ENCODE measurements at regions not wholly inside any gene's neighbourhood (a gene's known extent, or its start where the extent isn't known, plus 50 kb on each side); places are given as distances from the start of the nearest gene placed in this dataset.

- DNase-seq (no peak), ATAC-seq (no peak)
- no peak overlapping the region for H3K27ac ChIP-seq
- intact Hi-C loops (cut with DNase I), result loop anchor here in 1 of 2 donors (10.0 kb wide), 1 partner anchor 62 kb away; the partner anchor contains the start of gene TFRC
- no peak overlapping the region for H3K4me3 ChIP-seq
- no peaks in the 10 kb centered on the region for H3K36me3 ChIP-seq
- TF ChIP-seq POLR2A (IDR thresholded peaks at IDR 0.05) (no peak), CTCF (IDR thresholded peaks at IDR 0.05) (no peak)
- no peaks in the 10 kb centered on the region for H3K9me3 ChIP-seq
- 86% methylated on average over 2 of the region's 2 CpGs for WGBS (ENCODE audit: insufficient coverage, low coverage, low lambda C conversion rate, missing lambda C conversion rate)
- no peaks in the 10 kb centered on the region for H3K27me3 ChIP-seq
- peaks cover 0 to 7% (median 4%) of the 10 kb centered on the region in 4 donors for H3K4me1 ChIP-seq
These were observed 64.1 kb downstream of the ZDHHC19 start for GRCh38 chr3:196147116-196147515.

GRCh38 chr3:196145468-196146262 is 63.8 kb upstream of the TFRC start:
- ATAC-seq (no peak), DNase-seq (no peak)
- WGBS (ENCODE audit: insufficient coverage, low coverage, low lambda C conversion rate, missing lambda C conversion rate), result 74% methylated on average over 10 of the region's 18 CpGs
- no peak for TF ChIP-seq CTCF (IDR thresholded peaks at IDR 0.05)
- no peak for TF ChIP-seq POLR2A (IDR thresholded peaks at IDR 0.05)
- no peaks in the 10 kb centered on the region for H3K9me3 ChIP-seq
- no peak overlapping the region for H3K4me3 ChIP-seq
- peaks cover 0 to 13% (median 6%) of the 10 kb centered on the region in 4 donors for H3K4me1 ChIP-seq
- no peaks in the 10 kb centered on the region for H3K36me3 ChIP-seq
- intact Hi-C loops (cut with DNase I), result loop anchor here in 1 of 2 donors (10.0 kb wide), 1 partner anchor 61 kb away; the partner anchor contains the start of gene TFRC
- H3K27me3 ChIP-seq, result no peaks in the 10 kb centered on the region
- H3K27ac ChIP-seq, result no peak overlapping the region

GRCh38 chr3:196144383-196145105 is 62.7 kb upstream of the TFRC start:
- intact Hi-C loops (cut with DNase I), result loop anchor here in 1 of 2 donors (10.0 kb wide), 1 partner anchor 60 kb away; the partner anchor contains the start of gene TFRC
- Histone ChIP-seq H3K9me3 (no peaks in the 10 kb centered on the region), H3K4me3 (no peak overlapping the region), H3K27ac (no peak overlapping the region), H3K36me3 (no peaks in the 10 kb centered on the region), H3K27me3 (no peaks in the 10 kb centered on the region), H3K4me1 (peaks cover 0 to 13% (median 6%) of the 10 kb centered on the region in 4 donors)
- TF ChIP-seq CTCF (IDR thresholded peaks at IDR 0.05), result no peak
- no peak for TF ChIP-seq POLR2A (IDR thresholded peaks at IDR 0.05)
- DNase-seq (no peak), ATAC-seq (no peak)
- WGBS (ENCODE audit: insufficient coverage, low coverage, low lambda C conversion rate, missing lambda C conversion rate), result 76% methylated on average over 18 of the region's 19 CpGs

- no peak for TF ChIP-seq POLR2A (IDR thresholded peaks at IDR 0.05)
- no peak for DNase-seq
These were observed 62.0 kb upstream of the TFRC start for GRCh38 chr3:196143708-196144382.

More at GRCh38 chr3:196143708-196144382, 62.0 kb upstream of the TFRC start:
- Histone ChIP-seq H3K27me3 (no peaks in the 10 kb centered on the region), H3K4me1 (peaks cover 0 to 13% (median 6%) of the 10 kb centered on the region in 4 donors), H3K4me3 (no peak overlapping the region), H3K9me3 (no peaks in the 10 kb centered on the region), H3K36me3 (no peaks in the 10 kb centered on the region), H3K27ac (no peak overlapping the region)
- ATAC-seq, result no peak
- intact Hi-C loops (cut with DNase I), result loop anchor here in 1 of 2 donors (10.0 kb wide), 1 partner anchor 59 kb away; the partner anchor contains the start of gene TFRC
- 100% methylated on average over 3 of the region's 17 CpGs for WGBS (ENCODE audit: insufficient coverage, low coverage, low lambda C conversion rate, missing lambda C conversion rate)

Measured in right lobe of liver (tissue), 6 donors.